NK-92 (cell line): ENCODE measurements at regions not wholly inside any gene's neighbourhood (a gene's known extent, or its start where the extent isn't known, plus 50 kb on each side); places are given as distances from the start of the nearest gene placed in this dataset.

Experiments
- DNase-seq: peaks from one replicate; lab custom pipeline; 2025; ENCODE audit not compliant: unreplicated experiment; lab: John Stamatoyannopoulos, UW

DNA sequence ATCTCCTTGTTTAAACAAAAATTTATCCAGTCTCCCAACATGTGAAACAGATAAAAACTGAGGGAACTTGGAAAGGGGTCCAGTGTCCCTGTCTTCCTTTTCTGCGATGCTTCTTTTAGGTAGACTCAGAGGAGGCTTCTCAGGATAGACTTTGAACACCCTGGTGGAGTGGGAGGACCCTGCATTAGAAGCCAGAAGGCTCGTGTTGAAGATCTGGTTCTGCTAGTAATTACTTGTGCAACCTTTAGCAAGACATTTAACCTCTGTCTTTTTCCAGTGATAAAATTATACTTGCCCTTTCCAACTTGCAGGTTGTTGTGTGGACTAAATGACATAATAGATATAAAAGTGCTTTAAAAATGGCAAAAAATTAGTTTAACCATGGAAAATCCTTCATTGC is 67.1 kb upstream of the PREP start:
- DNase-seq = no peak

DNA sequence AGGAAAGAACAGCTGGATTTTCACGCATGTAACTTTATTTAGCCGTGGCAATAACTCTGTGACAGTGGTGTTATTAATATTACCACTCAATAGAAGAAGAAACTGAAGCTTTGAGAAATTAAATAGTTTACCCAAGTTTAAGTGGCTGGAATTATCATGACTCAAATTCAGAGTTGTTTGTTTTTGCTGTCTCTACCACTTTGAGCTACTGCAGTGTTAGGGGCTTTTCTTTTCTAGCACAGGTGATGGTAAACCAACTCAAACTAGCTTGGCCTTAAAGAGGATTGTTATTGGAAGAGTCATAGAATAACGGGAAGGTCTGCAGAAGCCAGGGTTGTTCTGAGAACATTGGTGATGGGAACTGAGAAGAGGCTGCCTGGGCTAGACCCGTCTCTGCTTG is 66.0 kb upstream of the PREP start:
- no peak for DNase-seq

DNA sequence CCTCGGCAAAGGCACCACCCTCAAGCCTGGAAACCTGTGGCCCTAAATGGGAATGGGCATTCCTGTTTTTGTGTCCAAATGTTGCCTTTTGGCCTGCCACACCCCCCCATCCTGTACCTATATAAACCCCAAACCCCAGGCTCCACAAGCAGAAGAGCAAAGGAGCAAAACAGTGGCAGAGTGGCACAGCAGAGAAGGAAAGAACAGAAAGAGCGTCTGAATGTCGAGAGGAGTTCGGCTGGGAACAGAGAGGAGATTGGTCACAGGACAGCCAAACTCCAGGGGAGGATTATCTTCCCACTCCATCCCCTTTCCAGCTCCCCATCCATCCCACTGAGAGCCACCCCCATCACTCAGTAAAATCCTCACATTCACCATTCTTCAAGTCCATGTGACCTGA is 58.0 kb upstream of the PREP start:
- no peak for DNase-seq

DNA sequence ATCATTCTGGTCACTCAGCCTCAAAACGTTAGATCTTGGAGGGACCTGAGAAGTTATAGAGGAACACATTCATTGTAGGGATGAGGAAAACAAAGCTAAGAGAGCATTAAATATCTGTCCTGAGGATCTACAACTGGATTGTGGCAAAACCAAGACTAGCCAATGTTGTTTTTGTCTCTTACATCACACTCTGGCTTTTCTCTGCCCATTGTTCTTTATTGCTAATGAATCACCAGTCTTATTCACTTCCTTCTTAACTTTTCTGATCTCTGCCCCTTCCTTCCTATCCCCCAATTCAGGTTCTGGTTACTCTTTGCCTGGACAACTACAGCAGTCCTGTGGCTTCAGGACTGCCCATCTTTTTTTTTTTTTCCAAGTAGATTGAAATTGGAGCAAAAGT is 57.0 kb upstream of the PREP start:
- no peak for DNase-seq

DNA sequence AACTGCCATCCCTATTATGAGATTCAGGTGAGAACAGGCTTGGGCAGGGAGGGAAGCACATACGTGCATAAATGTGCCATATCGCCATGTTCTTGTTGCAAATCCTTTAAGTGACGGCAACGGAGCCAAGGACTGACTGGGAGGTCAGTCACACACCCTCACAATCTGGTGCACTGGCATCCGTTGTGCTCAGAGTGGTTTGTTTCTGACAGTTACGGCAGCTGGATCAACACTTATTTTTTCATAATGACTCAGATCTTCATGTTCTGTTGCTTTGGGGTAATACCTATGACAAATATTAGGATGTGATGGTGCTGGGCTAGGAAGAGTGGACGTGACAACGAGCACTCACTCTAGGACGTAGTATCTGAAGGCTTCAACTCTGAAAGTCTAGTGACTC is 56.2 kb upstream of the PREP start:
- no peak for DNase-seq

DNA sequence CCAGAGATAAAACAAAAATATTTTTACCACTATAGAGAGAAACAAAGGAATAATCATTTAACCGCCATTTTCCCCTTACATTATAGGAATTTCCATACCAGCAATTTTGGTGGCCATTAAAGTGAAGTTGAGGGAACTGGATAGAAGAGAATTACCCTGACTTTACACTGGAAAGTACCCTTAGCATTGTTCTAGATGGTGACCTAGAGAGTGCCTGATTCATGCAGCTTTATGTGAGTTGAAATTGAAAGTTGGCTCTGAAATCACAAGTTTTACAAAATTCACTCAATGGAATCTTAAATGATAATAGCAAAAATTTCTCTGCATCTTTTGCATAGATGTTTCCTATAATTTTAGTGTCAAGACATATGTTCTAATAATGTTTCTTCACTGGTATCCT is 55.7 kb upstream of the PREP start:
- DNase-seq = no peak

DNA sequence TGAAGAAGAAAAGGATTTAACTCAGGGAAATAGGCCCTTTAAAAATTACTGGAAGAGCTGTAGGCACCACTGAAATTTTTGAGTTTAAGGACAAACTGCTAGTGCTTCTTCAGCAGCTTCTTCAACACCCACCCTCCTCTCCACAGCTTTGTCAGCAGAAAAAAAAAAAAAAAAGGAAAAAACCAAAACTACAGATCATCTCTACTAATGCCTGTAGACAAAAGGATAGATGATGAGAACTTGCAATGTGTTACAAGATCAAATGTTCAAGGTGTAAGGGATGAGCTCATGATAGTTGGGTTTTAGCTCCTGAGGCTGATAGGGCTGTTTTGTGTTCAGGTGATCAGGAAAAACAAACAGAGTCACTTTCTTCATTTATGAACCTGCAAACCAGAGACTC is 55.2 kb upstream of the PREP start:
- no peak for DNase-seq

DNA sequence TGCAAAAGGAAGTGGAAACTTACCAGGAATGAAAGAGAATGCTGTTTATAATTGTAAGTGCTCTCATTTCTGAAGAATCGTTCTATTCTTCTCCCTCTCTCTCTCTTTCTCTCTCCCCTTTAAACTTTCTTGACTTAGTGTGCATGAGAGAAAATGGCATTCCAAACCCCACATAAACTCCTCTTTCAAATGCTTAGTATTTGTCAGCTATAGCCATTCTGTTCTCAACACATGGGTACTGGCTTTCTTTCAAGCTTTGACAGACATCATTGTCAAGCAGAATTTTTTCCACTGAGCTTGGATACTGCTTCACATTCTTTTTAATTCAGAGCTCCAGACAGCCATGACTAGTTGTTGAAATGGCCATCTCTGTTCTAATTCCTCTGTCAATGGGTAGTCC is 51.1 kb upstream of the PREP start:
- no peak for DNase-seq

DNA sequence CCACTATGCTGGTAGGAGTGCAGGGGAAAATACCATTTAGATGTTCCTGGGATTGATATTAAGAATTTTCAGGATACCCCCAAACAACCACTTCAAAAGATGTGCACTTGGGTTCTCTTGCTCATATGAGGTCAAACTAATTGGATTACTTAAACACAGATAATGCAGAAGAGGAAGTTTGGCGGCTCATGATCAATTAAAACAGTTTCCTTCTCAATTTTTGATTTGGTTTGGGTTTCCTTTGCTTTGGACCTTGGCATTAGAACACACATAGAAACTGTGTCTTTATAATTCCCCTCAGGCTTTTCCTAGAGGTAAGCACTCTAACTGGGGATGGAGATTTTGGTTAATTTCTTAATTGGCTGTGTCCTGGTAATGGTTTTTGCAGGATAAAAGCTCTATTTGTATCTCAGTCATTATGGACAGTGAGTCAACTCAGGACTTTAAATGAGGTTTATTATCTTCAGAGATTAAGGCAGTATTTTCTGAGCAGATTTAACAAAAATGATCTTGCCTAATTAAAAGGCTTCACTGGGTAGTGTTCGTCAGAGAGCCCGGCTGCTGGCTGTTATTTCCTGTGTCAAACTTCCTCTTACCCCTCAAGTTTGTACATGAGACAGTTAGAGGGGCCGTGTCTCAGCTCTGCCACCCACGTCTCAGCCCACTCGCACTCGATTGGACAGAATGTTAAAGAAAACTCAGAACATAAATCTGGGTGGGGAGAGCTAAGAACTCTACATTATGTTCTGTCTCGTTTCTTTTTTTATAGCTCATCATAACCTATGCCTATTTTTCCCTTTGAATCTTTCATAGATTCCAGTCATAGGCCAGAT is 50.3 kb upstream of the PREP start:
- peak; percentile 12 for DNase-seq
